ENCODE measurements at regions not wholly inside any gene's neighbourhood (a gene's known extent, or its start where the extent isn't known, plus 50 kb on each side); places are given as distances from the start of the nearest gene placed in this dataset.

GRCh38 chr4:126136922-126137781 is 822.4 kb downstream of the FAT4 start:
- DNase-seq (ENCODE audit: low spot score in 2 of 2): no peak
- TF ChIP-seq CTCF (IDR thresholded peaks at IDR 0.05) (no peak), POLR2A (IDR thresholded peaks at IDR 0.05) (no peak)
- intact Hi-C loops (cut with DNase I; ENCODE audit: low total_unique reads): no loop called here
- 70 to 75% methylated on average over 5 of the region's 5 CpGs for WGBS, 2 donors
- H3K4me3 ChIP-seq (ENCODE audit: low read depth, poor library complexity, severe bottlenecking): no peak overlapping the region

GRCh38 chr4:126137782-126138170 is 823.0 kb downstream of the FAT4 start:
- DNase-seq (ENCODE audit: low spot score in 2 of 2): no peak
- TF ChIP-seq POLR2A (IDR thresholded peaks at IDR 0.05) (no peak), CTCF (IDR thresholded peaks at IDR 0.05) (no peak)
- intact Hi-C loops (cut with DNase I; ENCODE audit: low total_unique reads): no loop called here
- H3K4me3 ChIP-seq (ENCODE audit: low read depth, poor library complexity, severe bottlenecking): no peak overlapping the region

- TF ChIP-seq CTCF (IDR thresholded peaks at IDR 0.05) (no peak), POLR2A (IDR thresholded peaks at IDR 0.05) (no peak)
- WGBS, 2 donors: 90 to 97% methylated on average over 1 of the region's 1 CpG
- intact Hi-C loops (cut with DNase I; ENCODE audit: low total_unique reads): no loop called here
- H3K4me3 ChIP-seq (ENCODE audit: low read depth, poor library complexity, severe bottlenecking): no peak overlapping the region
- no peak for DNase-seq (ENCODE audit: low spot score in 2 of 2)
Measured at GRCh38 chr4:126144543-126145237, 829.9 kb downstream of the FAT4 start.

GRCh38 chr4:126168484-126168883 is 853.7 kb downstream of the FAT4 start:
- WGBS, 2 donors: 28 to 59% methylated on average over 1 of the region's 1 CpG
- no peak overlapping the region for H3K4me3 ChIP-seq (ENCODE audit: low read depth, poor library complexity, severe bottlenecking)
- intact Hi-C loops (cut with DNase I; ENCODE audit: low total_unique reads): no loop called here
- TF ChIP-seq CTCF (IDR thresholded peaks at IDR 0.05) (no peak), POLR2A (IDR thresholded peaks at IDR 0.05) (no peak)
- DNase-seq (ENCODE audit: low spot score in 2 of 2): no peak

- H3K4me3 ChIP-seq (ENCODE audit: low read depth, poor library complexity, severe bottlenecking): no peak overlapping the region
- no peak for DNase-seq (ENCODE audit: low spot score in 2 of 2)
- intact Hi-C loops (cut with DNase I; ENCODE audit: low total_unique reads): no loop called here
- 54 to 69% methylated on average over 1 of the region's 1 CpG for WGBS, 2 donors
- TF ChIP-seq POLR2A (IDR thresholded peaks at IDR 0.05) (no peak), CTCF (IDR thresholded peaks at IDR 0.05) (no peak)
Measured at GRCh38 chr4:126172126-126172525, 857.4 kb downstream of the FAT4 start.

All from lower leg skin (tissue), 4 donors.